ENCODE measurements at regions not wholly inside any gene's neighbourhood (a gene's known extent, or its start where the extent isn't known, plus 50 kb on each side); places are given as distances from the start of the nearest gene placed in this dataset.

GRCh38 chr10:113303544-113304146 lies 249.2 kb upstream of the HABP2 start:
- no peak for DNase-seq (ENCODE audit: low spot score)
- no peaks in the 10 kb centered on the region for H3K9me2 ChIP-seq (ENCODE audit: insufficient read depth, low read length)
- TF ChIP-seq EZH2phosphoT487 (IDR thresholded peaks at IDR 0.05; ENCODE audit: borderline replicate concordance, low read depth, low read length) (no peak), CTCF (conservative IDR thresholded peaks at IDR 0.05; ENCODE audit: low read length) (no peak)
- no peaks in the 10 kb centered on the region for H3K79me2 ChIP-seq (ENCODE audit: insufficient read depth, low read depth, low read length)
- no peak overlapping the region for H3K27ac ChIP-seq (ENCODE audit: low read depth, low read length, poor library complexity, severe bottlenecking)
- H4K20me1 ChIP-seq (ENCODE audit: insufficient read depth, low read length), result no peaks in the 10 kb centered on the region
- H3K4me1 ChIP-seq (ENCODE audit: insufficient read depth, low read length, poor library complexity, severe bottlenecking), result no peaks in the 10 kb centered on the region
- ChIA-PET CTCF (ENCODE audit: unreplicated experiment) (interaction anchor here (0.5 kb wide), 1 partner anchor 481 kb away, joined by 3 read pairs; no protein-coding TSS in a partner anchor), POLR2A (no interaction called here)
- no peak overlapping the region for H3K4me3 ChIP-seq (ENCODE audit: low read depth, low read length, poor library complexity, severe bottlenecking)
- no peaks in the 10 kb centered on the region for H3K9me3 ChIP-seq (ENCODE audit: low read length)
- H3K36me3 ChIP-seq (ENCODE audit: insufficient read depth, low read length), result no peaks in the 10 kb centered on the region
- no peak overlapping the region for H2AFZ ChIP-seq (ENCODE audit: low read length)
- no peak overlapping the region for H3K4me2 ChIP-seq (ENCODE audit: low read length)
- intact Hi-C loops (cut with micrococcal nuclease; ENCODE audit: unreplicated experiment), result no loop called here
- no TSS peak for BruUV-seq (replicated peaks)

GRCh38 chr10:113304726-113305125 lies 248.1 kb upstream of the HABP2 start:
- Histone ChIP-seq H3K4me3 (ENCODE audit: low read depth, low read length, poor library complexity, severe bottlenecking) (no peak overlapping the region), H3K4me2 (ENCODE audit: low read length) (no peak overlapping the region), H4K20me1 (ENCODE audit: insufficient read depth, low read length) (no peaks in the 10 kb centered on the region), H2AFZ (ENCODE audit: low read length) (no peak overlapping the region), H3K79me2 (ENCODE audit: insufficient read depth, low read depth, low read length) (no peaks in the 10 kb centered on the region), H3K9me2 (ENCODE audit: insufficient read depth, low read length) (no peaks in the 10 kb centered on the region), H3K9me3 (ENCODE audit: low read length) (no peaks in the 10 kb centered on the region), H3K27ac (ENCODE audit: low read depth, low read length, poor library complexity, severe bottlenecking) (no peak overlapping the region), H3K4me1 (ENCODE audit: insufficient read depth, low read length, poor library complexity, severe bottlenecking) (no peaks in the 10 kb centered on the region), H3K36me3 (ENCODE audit: insufficient read depth, low read length) (no peaks in the 10 kb centered on the region)
- BruUV-seq (replicated peaks), result no TSS peak
- DNase-seq (ENCODE audit: low spot score), result no peak
- TF ChIP-seq EZH2phosphoT487 (IDR thresholded peaks at IDR 0.05; ENCODE audit: borderline replicate concordance, low read depth, low read length), result no peak
- TF ChIP-seq CTCF (conservative IDR thresholded peaks at IDR 0.05; ENCODE audit: low read length), result no peak
- intact Hi-C loops (cut with micrococcal nuclease; ENCODE audit: unreplicated experiment), result no loop called here
- ChIA-PET POLR2A (no interaction called here), CTCF (ENCODE audit: unreplicated experiment) (no interaction called here)

GRCh38 chr10:113305871-113306270 lies 247.0 kb upstream of the HABP2 start:
- Histone ChIP-seq H3K9me2 (ENCODE audit: insufficient read depth, low read length) (no peaks in the 10 kb centered on the region), H3K79me2 (ENCODE audit: insufficient read depth, low read depth, low read length) (no peaks in the 10 kb centered on the region), H3K9me3 (ENCODE audit: low read length) (no peaks in the 10 kb centered on the region), H2AFZ (ENCODE audit: low read length) (no peak overlapping the region), H3K4me2 (ENCODE audit: low read length) (no peak overlapping the region), H3K4me1 (ENCODE audit: insufficient read depth, low read length, poor library complexity, severe bottlenecking) (no peaks in the 10 kb centered on the region), H3K27ac (ENCODE audit: low read depth, low read length, poor library complexity, severe bottlenecking) (no peak overlapping the region), H4K20me1 (ENCODE audit: insufficient read depth, low read length) (no peaks in the 10 kb centered on the region), H3K36me3 (ENCODE audit: insufficient read depth, low read length) (no peaks in the 10 kb centered on the region), H3K4me3 (ENCODE audit: low read depth, low read length, poor library complexity, severe bottlenecking) (no peak overlapping the region)
- CTCF ChIA-PET (ENCODE audit: unreplicated experiment), result no interaction called here
- TF ChIP-seq CTCF (conservative IDR thresholded peaks at IDR 0.05; ENCODE audit: low read length), result no peak
- TF ChIP-seq EZH2phosphoT487 (IDR thresholded peaks at IDR 0.05; ENCODE audit: borderline replicate concordance, low read depth, low read length), result no peak
- BruUV-seq (replicated peaks), result no TSS peak
- POLR2A ChIA-PET, result interaction anchor here (0.5 to 0.7 kb wide), 3 partner anchors 13 to 1167 kb away, joined by 3 to 5 read pairs (median 4); no protein-coding TSS in a partner anchor
- DNase-seq (ENCODE audit: low spot score), result no peak
- intact Hi-C loops (cut with micrococcal nuclease; ENCODE audit: unreplicated experiment), result no loop called here
